Fibroblast of the aortic adventitia (primary cell): ENCODE measurements at regions not wholly inside any gene's neighbourhood (a gene's known extent, or its start where the extent isn't known, plus 50 kb on each side); places are given as distances from the start of the nearest gene placed in this dataset.

Source experiments
- DNase-seq: peaks from one replicate; pipeline ENCODE4 v3.0.0-alpha.2; 2010; ENCODE audit warnings: low read depth
- H3K4me3 ChIP-seq: 2 replicates; pipeline ENCODE4 v1.5.1; 2011; ENCODE audit warnings: low read depth, mild to moderate bottlenecking, control low read depth, low read length, moderate library complexity
- TF ChIP-seq, protein P1 (sequence below): IDR thresholded peaks from 2 replicates; pipeline ENCODE4 v1.5.1; 2011; ENCODE audit warnings: mild to moderate bottlenecking, low read length, control low read depth, inconsistent platforms; ENCODE audit not compliant: insufficient read depth

DNA sequence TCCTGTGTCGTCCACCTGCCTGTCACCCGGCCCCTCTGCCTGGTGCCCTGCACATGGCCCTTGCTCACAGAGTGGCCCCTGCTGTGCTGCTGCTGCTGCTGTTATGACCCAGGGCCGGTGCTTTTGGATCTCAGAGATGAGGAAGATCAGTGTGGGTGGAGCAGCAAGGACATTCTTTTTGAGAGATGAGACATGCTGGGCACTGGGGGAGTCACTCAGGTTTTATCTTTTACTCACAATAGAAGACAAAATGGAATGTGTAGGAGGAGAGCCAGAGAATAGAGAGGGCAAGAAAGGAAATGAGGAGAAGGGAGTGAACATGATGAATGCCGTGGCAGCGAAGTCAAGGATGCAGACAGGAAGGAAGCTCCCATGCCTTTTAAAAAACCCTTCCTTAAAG, 611.5 kb upstream of the DPP6 start:
- TF ChIP-seq, protein P1, sequence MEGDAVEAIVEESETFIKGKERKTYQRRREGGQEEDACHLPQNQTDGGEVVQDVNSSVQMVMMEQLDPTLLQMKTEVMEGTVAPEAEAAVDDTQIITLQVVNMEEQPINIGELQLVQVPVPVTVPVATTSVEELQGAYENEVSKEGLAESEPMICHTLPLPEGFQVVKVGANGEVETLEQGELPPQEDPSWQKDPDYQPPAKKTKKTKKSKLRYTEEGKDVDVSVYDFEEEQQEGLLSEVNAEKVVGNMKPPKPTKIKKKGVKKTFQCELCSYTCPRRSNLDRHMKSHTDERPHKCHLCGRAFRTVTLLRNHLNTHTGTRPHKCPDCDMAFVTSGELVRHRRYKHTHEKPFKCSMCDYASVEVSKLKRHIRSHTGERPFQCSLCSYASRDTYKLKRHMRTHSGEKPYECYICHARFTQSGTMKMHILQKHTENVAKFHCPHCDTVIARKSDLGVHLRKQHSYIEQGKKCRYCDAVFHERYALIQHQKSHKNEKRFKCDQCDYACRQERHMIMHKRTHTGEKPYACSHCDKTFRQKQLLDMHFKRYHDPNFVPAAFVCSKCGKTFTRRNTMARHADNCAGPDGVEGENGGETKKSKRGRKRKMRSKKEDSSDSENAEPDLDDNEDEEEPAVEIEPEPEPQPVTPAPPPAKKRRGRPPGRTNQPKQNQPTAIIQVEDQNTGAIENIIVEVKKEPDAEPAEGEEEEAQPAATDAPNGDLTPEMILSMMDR = no peak
- no peak overlapping the region for H3K4me3 ChIP-seq
- no peak for DNase-seq

DNA sequence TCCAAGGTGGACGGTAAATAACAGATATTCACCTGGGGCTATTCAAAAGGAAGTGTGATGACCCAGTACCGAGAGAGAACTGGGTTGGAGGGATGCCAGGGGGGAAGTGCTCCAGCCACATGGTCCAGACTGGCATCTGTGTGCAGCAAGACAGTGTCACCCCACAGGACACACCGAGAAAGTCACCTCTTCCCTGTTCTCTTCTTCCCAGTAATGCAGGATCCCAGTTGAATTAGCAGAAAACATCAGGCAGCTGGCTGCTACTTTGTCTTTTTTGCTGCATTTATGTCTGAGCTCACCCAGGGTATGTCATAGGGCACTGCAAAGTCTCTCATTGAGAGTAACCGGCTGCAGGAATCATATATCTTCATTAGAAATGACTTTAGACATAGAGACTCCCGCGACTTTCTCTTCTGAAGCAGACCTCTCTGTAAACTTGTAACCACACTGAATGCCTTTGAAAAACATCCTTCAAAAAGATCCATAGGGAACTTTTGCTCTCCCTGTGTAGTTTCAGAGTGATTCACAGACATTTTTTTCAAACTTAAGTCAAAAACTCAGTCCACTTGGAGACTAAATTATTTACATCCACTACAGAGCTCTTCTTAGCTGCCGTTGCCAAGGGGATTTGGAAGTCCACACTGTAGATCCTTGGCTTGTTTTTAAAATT, 609.0 kb upstream of the DPP6 start:
- no peak overlapping the region for H3K4me3 ChIP-seq
- TF ChIP-seq, protein P1 = no peak
- no peak for DNase-seq

GRCh38 chr7:153444641-153445040, 607.6 kb upstream of the DPP6 start:
- H3K4me3 ChIP-seq = no peak overlapping the region
- TF ChIP-seq, protein P1 = no peak
- DNase-seq = no peak

DNA sequence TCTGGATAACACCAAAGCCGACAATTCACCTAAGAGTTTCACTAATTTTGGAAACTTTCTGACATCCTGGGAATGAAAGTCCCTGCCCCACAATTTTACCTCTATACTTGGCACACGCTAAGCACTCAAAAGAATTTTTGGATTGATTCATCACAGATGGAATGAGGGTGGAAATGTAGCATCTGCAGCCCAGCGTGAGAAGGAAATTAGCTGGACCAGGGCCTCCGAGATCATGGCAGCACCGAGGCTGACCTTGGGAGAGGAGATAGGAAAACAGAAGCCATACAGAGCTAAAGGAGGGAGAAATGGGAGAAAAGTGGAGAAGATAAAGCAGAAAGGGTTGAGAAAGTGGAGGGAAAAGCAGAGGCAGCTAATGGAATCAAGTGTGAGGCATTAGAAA, 606.6 kb upstream of the DPP6 start:
- H3K4me3 ChIP-seq = no peak overlapping the region
- DNase-seq = no peak
- TF ChIP-seq, protein P1 = no peak

- no peak for DNase-seq
- no peak overlapping the region for H3K4me3 ChIP-seq
- TF ChIP-seq, protein P1 = no peak
These were observed 605.7 kb upstream of the DPP6 start for GRCh38 chr7:153446490-153446889.

- TF ChIP-seq, protein P1 = no peak
- DNase-seq = no peak
- no peak overlapping the region for H3K4me3 ChIP-seq
These were observed 605.2 kb upstream of the DPP6 start for GRCh38 chr7:153447011-153447410.

DNA sequence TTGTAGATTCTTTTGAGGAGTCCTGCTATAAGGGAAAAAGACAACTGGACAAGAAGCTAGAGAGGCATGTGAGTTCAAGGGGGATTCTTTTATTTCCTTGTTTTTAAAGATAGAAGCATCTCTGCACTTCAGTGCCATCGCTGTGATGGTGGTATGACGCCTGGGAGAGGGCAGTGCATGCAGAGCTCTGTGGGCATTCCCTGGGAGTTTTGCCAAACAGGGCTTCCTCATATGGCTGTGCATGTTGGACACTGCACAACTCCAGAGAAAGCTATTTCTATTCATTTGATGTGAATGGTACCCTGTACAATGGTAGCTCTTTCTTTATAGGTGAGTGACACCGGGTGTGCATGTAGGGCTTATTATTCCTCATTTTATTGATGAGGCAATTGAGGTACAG, 599.5 kb upstream of the DPP6 start:
- TF ChIP-seq, protein P1 = no peak
- DNase-seq = no peak
- H3K4me3 ChIP-seq = no peak overlapping the region
